ENCODE measurements at regions not wholly inside any gene's neighbourhood (a gene's known extent, or its start where the extent isn't known, plus 50 kb on each side); places are given as distances from the start of the nearest gene placed in this dataset.

DNA sequence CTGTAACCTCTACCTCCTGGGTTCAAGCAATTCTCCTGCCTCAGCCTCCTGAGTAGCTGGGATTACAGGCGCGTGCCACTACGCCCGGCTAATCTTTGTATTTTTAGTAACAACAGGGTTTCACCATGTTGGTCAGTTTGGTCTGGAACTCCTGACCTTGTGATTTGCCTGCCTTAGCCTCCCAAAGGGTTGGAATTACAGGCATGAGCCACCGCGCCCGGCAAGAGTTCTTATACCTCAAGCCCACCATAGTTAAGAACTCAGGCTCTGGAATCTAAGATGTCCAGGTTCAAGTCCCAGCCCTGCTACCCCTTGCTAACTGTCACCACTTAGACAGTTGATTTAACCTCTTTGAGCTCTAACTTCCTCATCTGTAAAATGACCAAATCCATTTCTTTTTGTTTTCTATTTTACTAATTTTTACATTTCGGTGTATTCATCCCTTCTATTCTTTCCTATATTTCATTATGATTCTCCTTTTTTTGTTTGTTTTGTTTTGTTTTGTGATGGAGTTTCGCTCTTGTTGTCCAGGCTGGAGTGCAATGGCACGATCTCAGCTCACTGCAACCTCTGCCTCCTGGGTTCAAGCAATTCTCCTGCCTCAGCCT is 104.8 kb upstream of the ZNF217 start:
- TF ChIP-seq POLR2A (IDR thresholded peaks at IDR 0.05) (no peak), CTCF (IDR thresholded peaks at IDR 0.05) (no peak)

Measured in right lobe of liver (tissue), 4 donors.